GM23338 (cell line): ENCODE measurements at regions not wholly inside any gene's neighbourhood (a gene's known extent, or its start where the extent isn't known, plus 50 kb on each side); places are given as distances from the start of the nearest gene placed in this dataset.

Experiments used
- ATAC-seq: fragments of 200-7000 bp; cut with Tn5 transposase; 3 replicates; pipeline ENCODE4 v1.9.1; 2020
- DNase-seq: peaks from one replicate; pipeline ENCODE4 v3.0.0-alpha.2; 2015; ENCODE audit warnings: low spot score
- H2AFZ ChIP-seq: fragments of 200-600 bp; sonication (generic); 2 replicates; pipeline ENCODE4 v1.8.0; 2016; ENCODE audit warnings: antibody characterized with exemption, mild to moderate bottlenecking, moderate library complexity
- H3F3A ChIP-seq: fragments of 200-600 bp; sonication (generic); replicated peaks from 2 replicates; pipeline ENCODE4 v1.8.0; 2017; ENCODE audit warnings: antibody characterized with exemption, mixed run types, low read depth
- H3K27ac ChIP-seq: fragments of 200-600 bp; sonication (generic); 2 replicates; pipeline ENCODE4 v1.6.1; 2016; ENCODE audit warnings: low read depth
- H3K27me3 ChIP-seq: fragments of 200-600 bp; sonication (generic); 2 replicates; pipeline ENCODE4 v1.8.0; 2016; ENCODE audit warnings: mild to moderate bottlenecking, mixed run types, moderate library complexity; ENCODE audit not compliant: insufficient read depth
- H3K36me3 ChIP-seq: fragments of 200-600 bp; sonication (generic); 2 replicates; pipeline ENCODE4 v1.8.0; 2016; ENCODE audit warnings: mild to moderate bottlenecking; ENCODE audit not compliant: insufficient read depth
- H3K4me1 ChIP-seq: fragments of 200-600 bp; sonication (generic); 2 replicates; pipeline ENCODE4 v1.8.0; 2016; ENCODE audit warnings: mild to moderate bottlenecking, moderate library complexity; ENCODE audit not compliant: insufficient read depth
- H3K4me2 ChIP-seq: fragments of 200-600 bp; sonication (generic); 2 replicates; pipeline ENCODE4 v1.7.1; 2017; ENCODE audit warnings: mixed run types
- H3K4me3 ChIP-seq: fragments of 200-600 bp; sonication (generic); 2 replicates; pipeline ENCODE4 v1.6.1; 2016; ENCODE audit warnings: mixed run types
- H3K79me2 ChIP-seq: fragments of 200-600 bp; sonication (generic); replicated peaks from 2 replicates; pipeline ENCODE4 v1.8.0; 2017; ENCODE audit warnings: mild to moderate bottlenecking; ENCODE audit not compliant: insufficient read depth
- H3K9me2 ChIP-seq: fragments of 200-600 bp; sonication (generic); 2 replicates; pipeline ENCODE4 v1.8.0; 2017; ENCODE audit not compliant: insufficient read depth
- H4K20me1 ChIP-seq: fragments of 200-600 bp; sonication (generic); replicated peaks from 2 replicates; pipeline ENCODE4 v1.8.0; 2017; ENCODE audit warnings: mild to moderate bottlenecking; ENCODE audit not compliant: insufficient read depth
- H3K27ac Mint-ChIP-seq: 2 replicates; pipeline ENCODE4 v1.8.0; 2020; ENCODE audit warnings: inconsistent platforms, mild to moderate bottlenecking, moderate library complexity, mixed read lengths
- H3K27me3 Mint-ChIP-seq: 3 replicates; pipeline ENCODE4 v1.8.0; 2022; ENCODE audit warnings: low read depth, mild to moderate bottlenecking, moderate library complexity, mixed read lengths, inconsistent platforms; ENCODE audit not compliant: insufficient read depth, poor library complexity
- H3K36me3 Mint-ChIP-seq: 3 replicates; pipeline ENCODE4 v1.8.0; 2021; ENCODE audit warnings: low read depth, mild to moderate bottlenecking, inconsistent platforms, moderate library complexity, mixed read lengths
- H3K4me1 Mint-ChIP-seq: 3 replicates; pipeline ENCODE4 v1.8.0; 2020; ENCODE audit warnings: mild to moderate bottlenecking, inconsistent platforms, mixed read lengths
- H3K4me3 Mint-ChIP-seq: 3 replicates; pipeline ENCODE4 v1.8.0; 2021; ENCODE audit warnings: moderate library complexity, mild to moderate bottlenecking, inconsistent platforms, mixed read lengths
- H3K9me3 Mint-ChIP-seq: 3 replicates; pipeline ENCODE4 v1.8.0; 2020; ENCODE audit warnings: moderate library complexity, mild to moderate bottlenecking, inconsistent platforms, mixed read lengths
- CREB1 ChIP-seq: fragments of 250-450 bp; sonication (Bioruptor Pico); IDR thresholded peaks from 2 replicates; pipeline ENCODE4 v1.5.0; 2020; ENCODE audit warnings: low read depth, mild to moderate bottlenecking, moderate library complexity
- CTCF ChIP-seq, 2 experiments: fragments of 200-600 bp in 1 of 2; sonication (generic) in 1 of 2; conservative IDR thresholded peaks; 2 replicates each; pipeline versions ENCODE4 v1.5.1 to v1.6.1; 2016 to 2017; ENCODE audit warnings: antibody characterized with exemption in 2 of 2, low read depth in 2 of 2, mild to moderate bottlenecking in 2 of 2, moderate library complexity in 1 of 2
- ETS1 ChIP-seq: IDR thresholded peaks from 2 replicates; pipeline ENCODE4 v1.6.1; 2016; ENCODE audit warnings: antibody characterized with exemption
- EZH2 ChIP-seq: fragments of 200-600 bp; sonication (generic); IDR thresholded peaks from one replicate; pipeline ENCODE4 v1.8.0; 2017; ENCODE audit warnings: antibody characterized with exemption, mild to moderate bottlenecking, low read depth; ENCODE audit not compliant: unreplicated experiment
- EZH2phosphoT487 ChIP-seq: fragments of 200-600 bp; sonication (generic); IDR thresholded peaks from one replicate; pipeline ENCODE4 v1.8.1; 2018; ENCODE audit warnings: antibody characterized with exemption; ENCODE audit not compliant: unreplicated experiment
- JUNB ChIP-seq: IDR thresholded peaks from one replicate; pipeline ENCODE4 v1.6.1; 2016; ENCODE audit warnings: antibody characterized with exemption; ENCODE audit not compliant: unreplicated experiment
- NANOG ChIP-seq: IDR thresholded peaks from 2 replicates; pipeline ENCODE4 v1.6.1; 2016; ENCODE audit warnings: antibody characterized with exemption, borderline replicate concordance
- POLR2AphosphoS5 ChIP-seq: IDR thresholded peaks from 2 replicates; pipeline ENCODE4 v1.6.1; 2016; ENCODE audit warnings: antibody characterized with exemption, low read depth
- REST ChIP-seq: IDR thresholded peaks from one replicate; pipeline ENCODE4 v1.6.1; 2018; ENCODE audit warnings: antibody characterized with exemption; ENCODE audit not compliant: unreplicated experiment
- STAT1 ChIP-seq: IDR thresholded peaks from one replicate; pipeline ENCODE4 v1.6.1; 2016; ENCODE audit warnings: antibody characterized with exemption; ENCODE audit not compliant: unreplicated experiment
- ZNF114 ChIP-seq: fragments of 250-450 bp; sonication (Bioruptor Pico); IDR thresholded peaks from 2 replicates; pipeline ENCODE4 v1.5.0; 2020; ENCODE audit warnings: mild to moderate bottlenecking, moderate library complexity
- ZNF331 ChIP-seq: fragments of 250-450 bp; sonication (Bioruptor Pico); IDR thresholded peaks from 2 replicates; pipeline ENCODE4 v1.5.0; 2020; ENCODE audit warnings: low read depth, mild to moderate bottlenecking, moderate library complexity
- ZNF462 ChIP-seq: fragments of 250-450 bp; sonication (Bioruptor Pico); IDR thresholded peaks from 2 replicates; pipeline ENCODE4 v1.5.0; 2020; ENCODE audit warnings: mild to moderate bottlenecking, moderate library complexity

GRCh38 chr5:173800340-173800739 lies 87.8 kb upstream of the CPEB4 start:
- Histone ChIP-seq H3K4me3 (no peak overlapping the region), H3K4me2 (no peak overlapping the region), H3K4me1 (no peaks in the 10 kb centered on the region), H3K9me2 (no peaks in the 10 kb centered on the region), H4K20me1 (no peaks in the 10 kb centered on the region), H3K36me3 (no peaks in the 10 kb centered on the region), H3F3A (no peaks in the 10 kb centered on the region), H3K79me2 (no peaks in the 10 kb centered on the region), H2AFZ (peak overlapping the region; percentile 47; the same call in 1 of the 2 replicates), H3K27ac (no peak overlapping the region), H3K27me3 (no peaks in the 10 kb centered on the region)
- peaks cover 1% of the 10 kb centered on the region; the same call in 2 of the 3 replicates for H3K4me1 Mint-ChIP-seq
- no peaks in the 10 kb centered on the region for H3K36me3 Mint-ChIP-seq
- H3K4me3 Mint-ChIP-seq = no peak overlapping the region
- TF ChIP-seq ETS1 (no peak), NANOG (no peak), CTCF (conservative IDR thresholded peaks at IDR 0.05; ENCODE audit: low read depth in 2 of 2) (no peak), EZH2 (no peak), JUNB (no peak), EZH2phosphoT487 (no peak), ZNF462 (CRISPR knock-in tag) (no peak), STAT1 (no peak), POLR2AphosphoS5 (no peak), ZNF114 (CRISPR knock-in tag) (no peak), CREB1 (no peak), REST (no peak), ZNF331 (CRISPR knock-in tag) (no peak)
- peaks cover 4% of the 10 kb centered on the region; the same call in 1 of the 3 replicates for H3K9me3 Mint-ChIP-seq
- H3K27ac Mint-ChIP-seq = no peak overlapping the region
- DNase-seq = no peak
- no peak for ATAC-seq
- H3K27me3 Mint-ChIP-seq = peaks cover 2% of the 10 kb centered on the region
